ACC112 (cell line): ENCODE measurements at regions not wholly inside any gene's neighbourhood (a gene's known extent, or its start where the extent isn't known, plus 50 kb on each side); places are given as distances from the start of the nearest gene placed in this dataset.

ENCODE experiments used
- H2AFZ ChIP-seq: fragments of 200-600 bp; sonication (generic); one replicate; pipeline ENCODE4 v1.6.0; 2017; ENCODE audit warnings: antibody characterized with exemption, low read length; ENCODE audit not compliant: unreplicated experiment
- H3K27ac ChIP-seq: fragments of 200-600 bp; sonication (generic); 2 replicates; pipeline ENCODE4 v1.5.1; 2014; ENCODE audit warnings: low read depth, mild to moderate bottlenecking, antibody characterized with exemption, low read length, moderate library complexity
- H3K27me3 ChIP-seq: fragments of 200-600 bp; sonication (generic); 2 replicates; pipeline ENCODE4 v1.6.1; 2014; ENCODE audit warnings: mild to moderate bottlenecking, antibody characterized with exemption, low read length, moderate library complexity, mixed read lengths; ENCODE audit not compliant: insufficient read depth
- H3K36me3 ChIP-seq: fragments of 200-600 bp; sonication (generic); 2 replicates; pipeline ENCODE4 v1.6.1; 2016; ENCODE audit warnings: mild to moderate bottlenecking, antibody characterized with exemption, low read length, moderate library complexity, mixed read lengths; ENCODE audit not compliant: insufficient read depth
- H3K4me1 ChIP-seq: fragments of 200-600 bp; sonication (generic); one replicate; pipeline ENCODE4 v1.6.1; 2016; ENCODE audit warnings: low read length, mixed read lengths; ENCODE audit not compliant: insufficient read depth, unreplicated experiment, control insufficient read depth
- H3K4me3 ChIP-seq: fragments of 200-600 bp; sonication (generic); 2 replicates; pipeline ENCODE4 v1.5.1; 2014; ENCODE audit warnings: mild to moderate bottlenecking, low read depth, low read length
- H3K79me2 ChIP-seq: fragments of 200-600 bp; sonication (generic); one replicate; pipeline ENCODE4 v1.6.0; 2016; ENCODE audit warnings: low read length; ENCODE audit not compliant: control insufficient read depth, unreplicated experiment, insufficient read depth

GRCh38 chr13:76418404-76418803 is 467.8 kb downstream of the KCTD12 start:
- no peaks in the 10 kb centered on the region for H3K79me2 ChIP-seq
- H3K27me3 ChIP-seq = no peaks in the 10 kb centered on the region
- H3K36me3 ChIP-seq = no peaks in the 10 kb centered on the region
- H2AFZ ChIP-seq = no peak overlapping the region
- H3K4me1 ChIP-seq = no peaks in the 10 kb centered on the region
- no peak overlapping the region for H3K4me3 ChIP-seq
- H3K27ac ChIP-seq = no peak overlapping the region

- H3K4me3 ChIP-seq = no peak overlapping the region
- no peak overlapping the region for H3K27ac ChIP-seq
- no peaks in the 10 kb centered on the region for H3K4me1 ChIP-seq
- H3K36me3 ChIP-seq = no peaks in the 10 kb centered on the region
- H2AFZ ChIP-seq = no peak overlapping the region
- H3K27me3 ChIP-seq = no peaks in the 10 kb centered on the region
- H3K79me2 ChIP-seq = no peaks in the 10 kb centered on the region
These were observed 471.9 kb downstream of the KCTD12 start for GRCh38 chr13:76414320-76414719.

- no peak overlapping the region for H3K27ac ChIP-seq
- H3K4me1 ChIP-seq = no peaks in the 10 kb centered on the region
- H3K27me3 ChIP-seq = no peaks in the 10 kb centered on the region
- no peak overlapping the region for H2AFZ ChIP-seq
- no peak overlapping the region for H3K4me3 ChIP-seq
- H3K36me3 ChIP-seq = no peaks in the 10 kb centered on the region
- no peaks in the 10 kb centered on the region for H3K79me2 ChIP-seq
These were observed 480.0 kb downstream of the KCTD12 start for GRCh38 chr13:76406243-76406642.

GRCh38 chr13:76398425-76398824 is 487.8 kb downstream of the KCTD12 start:
- Histone ChIP-seq H3K79me2 (no peaks in the 10 kb centered on the region), H3K4me1 (peaks cover 6% of the 10 kb centered on the region), H3K4me3 (no peak overlapping the region), H3K36me3 (no peaks in the 10 kb centered on the region), H3K27me3 (no peaks in the 10 kb centered on the region), H3K27ac (no peak overlapping the region), H2AFZ (no peak overlapping the region)

- Histone ChIP-seq H3K36me3 (no peaks in the 10 kb centered on the region), H3K27me3 (no peaks in the 10 kb centered on the region), H3K27ac (no peak overlapping the region), H3K4me1 (peaks cover 6% of the 10 kb centered on the region), H2AFZ (no peak overlapping the region), H3K79me2 (no peaks in the 10 kb centered on the region), H3K4me3 (no peak overlapping the region)
These were observed 488.8 kb downstream of the KCTD12 start for GRCh38 chr13:76397413-76397812.

GRCh38 chr13:76389321-76389720 is 496.9 kb downstream of the KCTD12 start:
- H3K79me2 ChIP-seq = no peaks in the 10 kb centered on the region
- H2AFZ ChIP-seq = no peak overlapping the region
- H3K27me3 ChIP-seq = no peaks in the 10 kb centered on the region; the same call in 1 of the 2 replicates
- H3K4me1 ChIP-seq = peaks cover 12% of the 10 kb centered on the region
- H3K4me3 ChIP-seq = no peak overlapping the region
- no peak overlapping the region for H3K27ac ChIP-seq
- H3K36me3 ChIP-seq = no peaks in the 10 kb centered on the region

- Histone ChIP-seq H3K79me2 (no peaks in the 10 kb centered on the region), H3K4me1 (peaks cover 27% of the 10 kb centered on the region), H3K27me3 (no peaks in the 10 kb centered on the region; the same call in 1 of the 2 replicates), H3K4me3 (no peak overlapping the region), H3K27ac (no peak overlapping the region), H3K36me3 (no peaks in the 10 kb centered on the region), H2AFZ (no peak overlapping the region)
These were observed 498.6 kb downstream of the KCTD12 start for GRCh38 chr13:76387566-76387965.

GRCh38 chr13:76386321-76386720 is 499.9 kb downstream of the KCTD12 start:
- Histone ChIP-seq H3K27ac (no peak overlapping the region), H3K36me3 (no peaks in the 10 kb centered on the region), H3K79me2 (no peaks in the 10 kb centered on the region), H3K4me3 (no peak overlapping the region), H3K27me3 (no peaks in the 10 kb centered on the region; the same call in 1 of the 2 replicates), H2AFZ (no peak overlapping the region), H3K4me1 (peaks cover 27% of the 10 kb centered on the region)

- Histone ChIP-seq H3K27me3 (no peaks in the 10 kb centered on the region; the same call in 1 of the 2 replicates), H3K4me1 (peaks cover 27% of the 10 kb centered on the region), H3K79me2 (no peaks in the 10 kb centered on the region), H2AFZ (no peak overlapping the region), H3K36me3 (no peaks in the 10 kb centered on the region), H3K27ac (no peak overlapping the region), H3K4me3 (no peak overlapping the region)
These were observed 500.6 kb downstream of the KCTD12 start for GRCh38 chr13:76385586-76385985.

GRCh38 chr13:76383676-76384461 is 502.3 kb downstream of the KCTD12 start:
- H2AFZ ChIP-seq = peak overlapping the region; percentile 43
- H3K27ac ChIP-seq = peak overlapping the region; percentile 85
- H3K27me3 ChIP-seq = no peaks in the 10 kb centered on the region
- peaks cover 27% of the 10 kb centered on the region for H3K4me1 ChIP-seq
- H3K79me2 ChIP-seq = no peaks in the 10 kb centered on the region
- no peak overlapping the region for H3K4me3 ChIP-seq
- no peaks in the 10 kb centered on the region for H3K36me3 ChIP-seq

- no peaks in the 10 kb centered on the region for H3K27me3 ChIP-seq
- H3K4me1 ChIP-seq = peaks cover 27% of the 10 kb centered on the region
- H3K4me3 ChIP-seq = no peak overlapping the region
- H3K36me3 ChIP-seq = no peaks in the 10 kb centered on the region
- no peaks in the 10 kb centered on the region for H3K79me2 ChIP-seq
- H3K27ac ChIP-seq = no peak overlapping the region
- no peak overlapping the region for H2AFZ ChIP-seq
These were observed 505.6 kb downstream of the KCTD12 start for GRCh38 chr13:76380446-76381065.
